GM13976 (cell line): ENCODE measurements at regions not wholly inside any gene's neighbourhood (a gene's known extent, or its start where the extent isn't known, plus 50 kb on each side); places are given as distances from the start of the nearest gene placed in this dataset.

Experiments used
- DNase-seq: peaks from one replicate; pipeline ENCODE4 v3.0.0; 2012; ENCODE audit warnings: low spot score
- CTCF ChIP-seq: IDR thresholded peaks from 2 replicates; pipeline ENCODE4 v1.5.1; 2012; ENCODE audit warnings: borderline replicate concordance, mild to moderate bottlenecking; ENCODE audit not compliant: insufficient read depth; ENCODE audit errors: extremely low read depth, missing control alignments, control extremely low read depth
- in situ Hi-C: fragments of 300-500 bp; cut with MboI; formaldehyde crosslinking; loops from one replicate; pipeline ENCODE4 v1.12.0; 2022; ENCODE audit warnings: low sequenced_read_pairs, mixed read lengths, inconsistent platforms; ENCODE audit not compliant: unreplicated experiment

GRCh38 chr5:15008476-15008875, 136.9 kb upstream of the ANKH start:
- in situ Hi-C loops = no loop called here
- no peak for TF ChIP-seq CTCF
- no peak for DNase-seq

GRCh38 chr5:15007646-15008045, 136.1 kb upstream of the ANKH start:
- in situ Hi-C loops = no loop called here
- DNase-seq = no peak
- TF ChIP-seq CTCF = no peak

DNA sequence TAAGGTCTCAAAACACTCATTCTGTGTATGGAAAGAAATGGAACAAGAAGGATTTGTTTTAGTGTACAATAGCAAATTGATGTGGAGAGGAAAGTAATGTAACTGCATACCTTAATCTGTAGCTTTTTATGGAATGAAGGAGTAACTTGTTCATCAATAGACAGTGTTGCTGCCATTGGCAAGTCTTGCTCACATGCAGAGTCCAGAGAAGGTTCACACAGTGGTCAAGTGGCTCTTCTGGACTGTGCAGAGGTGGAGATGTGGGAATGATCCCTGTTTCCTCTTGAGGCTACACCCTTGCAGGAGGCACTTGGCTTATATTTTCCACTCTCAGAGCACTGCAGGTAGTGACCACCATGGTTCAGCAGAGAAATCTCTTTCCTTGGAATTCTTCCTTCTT, 132.9 kb upstream of the ANKH start:
- in situ Hi-C loops = loop anchor here (5.0 kb wide), 1 partner anchor 282 kb away; no protein-coding TSS in a partner anchor
- DNase-seq = no peak
- TF ChIP-seq CTCF = no peak

GRCh38 chr5:15003511-15003920, 131.9 kb upstream of the ANKH start:
- in situ Hi-C loops = loop anchor here (5.0 kb wide), 1 partner anchor 281 kb away; no protein-coding TSS in a partner anchor
- peak; percentile 65 for DNase-seq
- peak; percentile 74 for TF ChIP-seq CTCF

GRCh38 chr5:15002791-15003190, 131.2 kb upstream of the ANKH start:
- TF ChIP-seq CTCF = no peak
- DNase-seq = no peak
- in situ Hi-C loops = loop anchor here (5.0 kb wide), 1 partner anchor 280 kb away; no protein-coding TSS in a partner anchor

DNA sequence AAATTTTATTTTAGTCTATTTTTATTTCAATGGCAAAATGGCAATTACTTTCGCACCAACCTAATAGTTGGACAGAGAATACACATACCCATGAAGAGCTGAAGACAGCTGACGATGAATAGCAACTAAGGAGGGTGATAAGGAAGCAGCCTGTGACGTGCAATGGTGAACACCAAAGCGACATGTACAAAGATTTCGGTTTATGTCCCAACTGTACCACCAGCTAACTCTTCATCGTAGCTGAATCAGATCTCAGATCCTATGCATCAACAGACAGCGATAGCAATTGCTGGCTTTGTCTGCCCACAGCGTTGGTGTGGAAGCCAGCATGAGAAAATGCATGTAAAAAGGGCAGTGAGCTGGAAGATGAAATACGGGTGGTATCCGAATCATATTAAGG, 130.6 kb upstream of the ANKH start:
- in situ Hi-C loops = loop anchor here (5.0 kb wide), 1 partner anchor 280 kb away; no protein-coding TSS in a partner anchor
- TF ChIP-seq CTCF = no peak
- DNase-seq = no peak
